ENCODE measurements at regions not wholly inside any gene's neighbourhood (a gene's known extent, or its start where the extent isn't known, plus 50 kb on each side); places are given as distances from the start of the nearest gene placed in this dataset.

- no peak for DNase-seq (ENCODE audit: low read depth in 1 of 2, low spot score in 1 of 2)
Measured at GRCh38 chr12:45549337-45549902, 180.1 kb upstream of the ARID2 start.

- no peak for DNase-seq (ENCODE audit: low read depth in 1 of 2, low spot score in 1 of 2)
Measured at GRCh38 chr12:45553204-45553603, 176.3 kb upstream of the ARID2 start.

- DNase-seq (ENCODE audit: low read depth in 1 of 2, low spot score in 1 of 2) = no peak
Measured at GRCh38 chr12:45557016-45557415, 172.5 kb upstream of the ARID2 start.

GRCh38 chr12:45558353-45558752 is 171.2 kb upstream of the ARID2 start:
- DNase-seq (ENCODE audit: low read depth in 1 of 2, low spot score in 1 of 2) = no peak

GRCh38 chr12:45559537-45559936 is 170.0 kb upstream of the ARID2 start:
- no peak for DNase-seq (ENCODE audit: low read depth in 1 of 2, low spot score in 1 of 2)

GRCh38 chr12:45560689-45561088 is 168.8 kb upstream of the ARID2 start:
- DNase-seq (ENCODE audit: low read depth in 1 of 2, low spot score in 1 of 2) = no peak

GRCh38 chr12:45561488-45561887 is 168.0 kb upstream of the ARID2 start:
- DNase-seq (ENCODE audit: low read depth in 1 of 2, low spot score in 1 of 2) = no peak

GRCh38 chr12:45565590-45565989 is 163.9 kb upstream of the ARID2 start:
- no peak for DNase-seq (ENCODE audit: low read depth in 1 of 2, low spot score in 1 of 2)

GRCh38 chr12:45566257-45566656 is 163.2 kb upstream of the ARID2 start:
- DNase-seq (ENCODE audit: low read depth in 1 of 2, low spot score in 1 of 2) = no peak

- DNase-seq (ENCODE audit: low read depth in 1 of 2, low spot score in 1 of 2) = no peak
Measured at GRCh38 chr12:45568808-45569207, 160.7 kb upstream of the ARID2 start.

GRCh38 chr12:45570501-45570900 is 159.0 kb upstream of the ARID2 start:
- no peak for DNase-seq (ENCODE audit: low read depth in 1 of 2, low spot score in 1 of 2)

- DNase-seq (ENCODE audit: low read depth in 1 of 2, low spot score in 1 of 2) = no peak
Measured at GRCh38 chr12:45572114-45572513, 157.4 kb upstream of the ARID2 start.

- no peak for DNase-seq (ENCODE audit: low read depth in 1 of 2, low spot score in 1 of 2)
Measured at GRCh38 chr12:45575417-45575816, 154.1 kb upstream of the ARID2 start.

- DNase-seq (ENCODE audit: low read depth in 1 of 2, low spot score in 1 of 2) = no peak
Measured at GRCh38 chr12:45575823-45576475, 153.6 kb upstream of the ARID2 start.

GRCh38 chr12:45577844-45578399 is 151.6 kb upstream of the ARID2 start:
- no peak for DNase-seq (ENCODE audit: low read depth in 1 of 2, low spot score in 1 of 2)

GRCh38 chr12:45580356-45580969 is 149.0 kb upstream of the ARID2 start:
- DNase-seq (ENCODE audit: low read depth in 1 of 2, low spot score in 1 of 2) = no peak

GRCh38 chr12:45581112-45581511 is 148.4 kb upstream of the ARID2 start:
- no peak for DNase-seq (ENCODE audit: low read depth in 1 of 2, low spot score in 1 of 2)

GRCh38 chr12:45582536-45582935 is 147.0 kb upstream of the ARID2 start:
- DNase-seq (ENCODE audit: low read depth in 1 of 2, low spot score in 1 of 2) = no peak

GRCh38 chr12:45582986-45583659 is 146.4 kb upstream of the ARID2 start:
- no peak for DNase-seq (ENCODE audit: low read depth in 1 of 2, low spot score in 1 of 2)

- no peak for DNase-seq (ENCODE audit: low read depth in 1 of 2, low spot score in 1 of 2)
Measured at GRCh38 chr12:45584336-45584735, 145.2 kb upstream of the ARID2 start.

GRCh38 chr12:45585522-45586230 is 143.8 kb upstream of the ARID2 start:
- no peak for DNase-seq (ENCODE audit: low read depth in 1 of 2, low spot score in 1 of 2)

All from activated T-helper 1 cell treated with anti-CD3 and anti-CD28 coated beads, Interleukin-2, amount 50 U/mL, for 16 hours (primary cell).